NCI-H2171 (cell line): ENCODE measurements at regions not wholly inside any gene's neighbourhood (a gene's known extent, or its start where the extent isn't known, plus 50 kb on each side); places are given as distances from the start of the nearest gene placed in this dataset.

Experiments used
- DNase-seq: peaks from one replicate; lab custom pipeline; 2025; lab: John Stamatoyannopoulos, UW

DNA sequence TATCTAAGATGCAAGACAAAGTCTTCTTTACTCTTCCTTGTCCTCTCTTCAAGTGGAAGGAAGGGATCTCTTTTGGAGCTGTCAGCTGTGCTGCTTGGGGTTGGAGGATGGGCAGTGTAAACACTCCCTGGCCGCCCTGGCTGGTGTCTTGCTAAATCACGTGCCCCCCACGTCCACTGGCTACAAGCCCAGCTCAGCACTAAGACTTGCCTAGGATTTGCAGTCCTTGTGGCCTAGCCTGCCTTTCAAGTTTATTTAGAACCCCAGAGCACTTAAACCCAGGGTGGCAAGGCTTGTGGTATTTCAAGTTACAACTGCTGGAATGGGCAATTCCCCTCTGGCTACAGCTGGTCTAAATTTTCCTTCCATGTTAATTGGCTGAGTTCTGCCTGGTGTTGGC, 272.4 kb upstream of the MYO3A start:
- DNase-seq: no peak

DNA sequence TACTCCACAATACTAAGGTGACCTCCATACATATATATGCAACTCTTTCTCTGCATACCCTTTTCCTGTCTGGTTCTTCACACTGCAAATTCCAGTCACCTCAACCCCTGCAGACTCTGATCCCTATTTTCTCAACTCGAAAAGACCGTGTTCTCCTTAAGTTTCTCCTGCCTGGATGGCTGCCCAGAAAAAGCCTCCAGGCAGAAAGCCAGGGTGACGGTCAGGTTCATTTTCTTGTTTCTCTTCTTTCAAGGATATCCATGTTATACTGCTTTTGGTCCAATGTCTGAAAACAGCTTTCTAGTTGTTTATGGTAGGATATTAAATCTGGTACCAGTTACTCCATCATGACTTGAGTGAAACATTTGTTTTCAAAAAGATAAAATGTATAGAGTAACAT, 267.8 kb upstream of the MYO3A start:
- no peak for DNase-seq

DNA sequence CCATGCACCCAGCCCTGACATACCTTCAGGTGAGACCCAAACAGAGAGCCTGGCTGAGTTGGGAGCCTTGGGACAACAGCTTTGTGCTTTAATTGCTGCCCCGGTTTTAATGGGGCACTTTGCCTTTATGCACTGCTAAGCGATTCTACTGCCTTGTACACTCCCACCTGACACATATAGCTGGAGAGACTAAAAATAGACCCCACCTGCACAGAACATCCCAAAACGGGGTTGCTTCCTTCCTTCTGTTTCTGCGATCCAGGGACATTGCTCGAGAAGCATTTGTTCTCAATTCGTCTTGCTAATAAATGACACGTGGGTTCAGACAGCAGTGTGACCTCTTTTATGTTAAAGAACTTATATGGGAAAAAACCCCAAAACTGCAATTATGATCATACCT, 258.8 kb upstream of the MYO3A start:
- DNase-seq: no peak

DNA sequence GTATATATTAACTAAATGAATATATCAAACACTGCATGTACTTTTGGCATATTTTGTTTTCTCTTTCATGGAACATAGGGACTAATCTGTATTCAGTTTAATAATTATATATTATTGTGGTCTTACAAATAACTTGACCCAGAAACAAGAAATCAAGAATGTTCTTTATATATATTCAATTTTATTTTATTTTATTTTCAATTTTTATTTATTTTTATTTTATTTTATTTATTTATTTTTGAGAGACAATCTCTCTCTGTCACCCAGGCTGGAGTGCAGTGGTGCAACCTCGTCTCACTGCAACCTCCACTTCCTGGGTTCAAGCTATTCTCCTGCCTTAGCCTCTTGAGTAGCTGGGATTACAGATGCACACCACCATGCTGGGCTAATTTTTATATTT, 258.4 kb upstream of the MYO3A start:
- no peak for DNase-seq

DNA sequence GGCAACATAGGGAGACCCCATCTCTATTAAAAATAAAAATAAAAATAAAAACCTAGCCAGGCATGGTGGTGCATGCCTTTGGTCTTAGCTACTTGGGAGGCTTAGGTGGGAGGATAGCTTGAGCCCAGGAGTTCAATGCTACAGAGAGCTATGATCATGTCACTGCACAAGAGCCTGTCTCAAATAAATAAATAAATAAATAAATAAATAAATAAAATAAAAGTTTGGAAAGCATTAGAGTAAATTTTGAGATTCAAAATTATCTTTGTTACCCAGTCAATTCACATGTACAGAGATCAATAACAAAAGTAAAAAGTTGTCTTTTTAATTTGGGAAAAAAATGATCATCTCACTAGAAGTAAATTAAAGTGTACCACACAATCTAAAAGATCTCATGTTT, 255.8 kb upstream of the MYO3A start:
- no peak for DNase-seq

DNA sequence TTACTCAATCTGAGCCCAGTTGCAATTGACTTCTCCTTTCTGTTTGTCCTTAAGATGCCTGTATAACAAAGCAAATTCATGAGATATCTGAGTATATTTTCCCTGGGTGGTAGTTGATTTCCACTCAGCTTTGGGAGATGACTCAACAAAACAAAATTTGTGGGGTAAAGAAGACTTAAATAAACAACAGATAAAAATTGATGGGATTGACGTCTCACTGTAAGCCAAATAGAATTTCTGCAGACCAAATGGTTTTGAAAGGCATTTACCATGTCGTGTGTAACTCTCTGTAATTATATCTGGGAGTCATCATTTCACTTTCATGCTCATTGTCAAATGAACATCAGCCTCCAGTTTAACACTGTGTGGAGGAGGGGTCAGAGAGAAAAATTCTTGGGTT, 255.4 kb upstream of the MYO3A start:
- DNase-seq: no peak

DNA sequence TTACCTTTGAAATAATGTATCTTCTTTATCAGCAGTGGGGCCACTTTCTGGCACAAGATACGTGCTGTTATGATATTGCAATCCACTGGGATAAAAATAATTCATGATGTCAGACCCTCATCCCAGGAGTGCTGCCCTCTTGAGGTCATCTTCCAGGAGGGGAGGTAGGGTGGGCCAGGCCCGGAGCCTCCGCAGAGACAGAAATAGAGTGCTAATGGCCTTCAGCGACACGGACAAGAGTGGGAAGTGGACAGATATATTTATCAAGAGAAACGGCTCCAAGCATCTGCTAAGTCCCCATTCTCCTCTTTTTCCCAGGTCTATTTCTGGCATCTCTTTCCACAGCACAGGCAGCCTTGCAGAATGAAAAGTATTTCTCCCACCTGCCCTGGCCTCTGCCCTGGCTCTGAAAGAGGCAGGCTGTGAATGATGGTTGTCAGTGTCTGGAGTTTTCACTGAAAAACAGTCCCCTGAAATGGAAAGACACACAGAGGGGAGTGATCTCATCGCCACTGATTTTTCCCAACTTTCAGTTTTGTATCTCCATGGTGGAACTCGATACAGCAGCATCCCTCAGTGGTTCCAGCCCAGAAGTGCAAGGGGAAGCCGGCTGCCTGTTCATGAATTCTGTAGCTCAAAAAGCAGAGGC, 251.7 kb upstream of the MYO3A start:
- no peak for DNase-seq

DNA sequence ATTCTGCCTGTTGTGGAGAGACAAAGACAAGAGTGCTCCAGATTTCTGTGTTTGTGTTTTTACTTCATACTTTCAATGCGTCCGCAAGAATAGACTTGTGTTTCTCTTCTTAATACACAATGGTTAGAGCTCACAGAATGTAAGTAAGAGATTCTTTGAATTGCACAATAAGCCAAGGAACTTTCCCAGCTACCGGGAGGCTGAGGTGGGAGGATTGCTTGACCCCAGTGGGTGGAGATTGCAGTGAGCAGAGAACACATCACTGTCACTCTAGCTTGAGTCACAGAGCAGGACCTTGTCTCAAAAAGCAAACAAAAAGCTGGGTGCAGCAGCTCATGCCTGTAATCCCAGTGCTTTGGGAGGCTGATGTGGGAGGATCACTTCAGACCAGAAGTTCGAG, 250.7 kb upstream of the MYO3A start:
- no peak for DNase-seq

DNA sequence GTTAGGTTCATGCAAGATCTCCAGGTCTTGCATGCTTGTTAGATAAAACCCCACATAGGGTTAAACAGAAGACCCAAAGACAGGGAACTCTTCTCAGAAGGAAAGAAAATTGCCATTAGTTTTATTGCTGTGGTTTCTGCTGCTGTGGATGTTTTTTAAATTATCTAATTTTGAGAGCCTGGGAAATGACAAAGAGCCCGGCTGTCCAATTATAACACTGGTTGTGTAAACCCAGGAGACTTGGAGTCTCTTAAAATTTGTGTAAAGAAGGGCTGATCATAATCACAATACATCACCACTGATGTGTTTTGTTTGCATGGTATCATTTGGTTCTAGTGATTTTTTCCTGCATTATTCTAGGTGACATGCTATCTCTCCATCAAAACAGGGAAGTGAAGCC, 246.5 kb upstream of the MYO3A start:
- no peak for DNase-seq

DNA sequence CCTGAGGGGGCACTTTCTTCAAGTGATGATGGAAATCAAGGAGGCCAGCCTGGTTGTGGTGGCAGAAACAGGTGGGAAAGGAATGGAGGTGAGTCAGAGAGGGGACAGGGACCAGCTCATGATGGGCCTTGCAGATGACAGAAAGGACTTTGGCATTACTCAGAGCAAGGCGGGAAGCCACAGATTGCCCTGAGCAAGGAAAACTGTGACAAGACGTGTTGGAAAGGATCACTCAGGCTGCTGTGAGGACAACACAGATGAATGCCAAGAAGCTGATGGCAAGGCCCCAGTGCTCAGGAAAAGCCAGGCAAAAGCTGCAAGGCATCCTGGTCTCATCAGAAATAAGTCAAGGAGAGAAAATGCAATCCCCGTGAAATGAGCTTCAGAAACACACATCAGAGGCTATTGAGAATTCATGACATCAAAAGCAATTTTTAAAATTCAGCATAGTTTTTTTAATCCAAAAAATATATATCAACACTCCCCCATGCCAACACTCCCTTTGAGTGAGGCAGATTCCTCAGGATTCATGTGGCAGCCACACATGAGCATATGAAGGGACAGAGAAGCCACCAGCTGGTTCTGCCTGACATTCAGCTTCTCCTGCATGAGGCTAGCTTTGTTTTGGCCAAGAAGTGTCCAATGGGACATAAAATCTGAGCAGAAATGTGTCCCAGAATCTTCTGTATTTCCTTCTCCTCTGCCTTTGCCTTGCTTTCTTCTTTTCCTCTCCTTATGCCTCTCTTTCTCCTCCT, 244.5 kb upstream of the MYO3A start:
- DNase-seq: no peak

DNA sequence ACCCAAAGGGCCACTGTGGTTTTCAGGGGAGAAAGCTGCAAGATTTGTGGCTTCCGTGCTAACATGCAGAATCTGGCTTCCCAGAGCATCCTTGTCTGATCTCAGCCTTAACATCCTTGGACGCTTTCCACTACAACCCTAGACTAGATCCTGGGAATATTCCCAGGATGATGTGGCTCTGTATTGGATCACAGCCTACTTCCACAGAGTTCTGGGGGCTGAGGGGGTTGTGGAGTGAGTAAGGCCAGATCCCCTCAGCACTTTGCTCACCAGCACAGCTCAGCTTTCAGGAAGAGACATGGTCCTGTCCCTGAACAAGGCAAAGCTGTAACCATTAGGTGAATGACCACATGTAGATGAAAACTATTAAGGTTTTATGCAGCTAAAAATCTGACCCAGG, 241.3 kb upstream of the MYO3A start:
- DNase-seq: no peak

DNA sequence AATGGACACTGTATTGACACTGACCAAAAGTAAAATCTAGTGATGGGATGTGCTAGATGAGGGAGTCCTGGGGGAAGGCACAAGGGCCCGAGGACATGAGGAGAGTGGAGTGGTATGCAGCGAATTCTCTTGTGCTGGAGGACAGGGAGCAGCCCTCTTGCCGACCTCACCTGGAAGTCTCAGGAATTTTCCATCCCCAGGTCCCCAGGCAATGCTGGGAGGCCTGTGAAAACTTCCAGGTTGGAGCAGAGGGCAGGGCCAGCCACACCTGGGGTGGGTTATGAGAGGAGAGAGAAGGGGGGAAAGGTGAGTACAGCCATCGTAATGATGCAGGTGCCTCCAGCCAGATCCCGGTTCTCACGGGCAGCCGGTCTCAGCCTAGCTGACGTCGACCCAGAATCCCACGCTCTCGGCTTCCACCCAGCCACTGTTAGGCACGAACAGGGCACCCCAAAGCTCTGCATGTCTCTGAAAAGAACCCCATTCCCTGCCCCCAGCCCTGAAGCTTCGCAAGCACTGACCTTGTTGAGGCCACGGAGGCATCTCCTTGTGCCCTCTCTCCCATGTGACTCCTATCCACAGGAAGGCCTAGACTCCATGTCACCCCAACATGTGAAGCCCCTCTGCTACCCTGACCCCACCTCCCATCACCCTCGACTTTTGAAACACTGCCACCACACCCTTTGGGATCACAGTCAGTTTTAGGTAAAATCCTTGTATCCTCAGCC, 239.7 kb upstream of the MYO3A start:
- DNase-seq: no peak

DNA sequence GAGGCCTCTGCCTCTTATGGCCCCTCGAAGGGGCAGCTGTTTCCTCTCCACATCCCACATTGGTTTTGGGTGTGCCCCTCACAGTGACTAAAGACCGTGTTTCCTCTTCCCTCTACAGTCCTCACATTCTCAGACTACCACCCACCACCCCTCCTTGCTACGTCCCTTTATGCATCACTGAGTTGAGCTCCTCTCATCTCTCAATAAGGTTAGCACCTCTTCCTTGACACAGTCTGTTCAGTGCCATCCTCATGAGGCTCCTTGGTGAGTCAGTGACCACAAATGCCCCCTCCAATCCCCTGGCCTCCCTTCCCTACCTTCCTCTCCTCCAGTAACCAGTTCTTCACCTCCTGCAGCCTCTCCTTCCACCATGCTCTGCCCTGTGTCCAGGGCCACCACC, 239.1 kb upstream of the MYO3A start:
- no peak for DNase-seq

DNA sequence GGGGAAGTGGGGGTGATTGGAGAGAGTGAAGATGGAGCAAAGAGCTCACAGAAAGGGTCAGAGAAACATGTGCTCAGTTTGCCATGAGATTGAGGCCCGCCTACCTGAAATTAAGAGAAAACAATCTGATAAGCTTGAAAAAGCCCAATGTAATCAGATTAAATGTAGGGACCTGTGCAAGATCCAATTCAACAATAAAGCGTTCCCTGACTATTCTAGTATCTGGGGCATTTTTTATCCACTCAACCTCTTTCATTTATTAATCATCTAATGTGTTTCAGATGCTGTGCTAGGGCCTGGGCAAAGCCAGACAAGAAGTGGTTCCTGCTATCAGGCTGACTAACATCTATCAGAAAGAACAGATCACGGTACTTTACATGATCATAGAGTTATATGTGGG, 238.4 kb upstream of the MYO3A start:
- no peak for DNase-seq

DNA sequence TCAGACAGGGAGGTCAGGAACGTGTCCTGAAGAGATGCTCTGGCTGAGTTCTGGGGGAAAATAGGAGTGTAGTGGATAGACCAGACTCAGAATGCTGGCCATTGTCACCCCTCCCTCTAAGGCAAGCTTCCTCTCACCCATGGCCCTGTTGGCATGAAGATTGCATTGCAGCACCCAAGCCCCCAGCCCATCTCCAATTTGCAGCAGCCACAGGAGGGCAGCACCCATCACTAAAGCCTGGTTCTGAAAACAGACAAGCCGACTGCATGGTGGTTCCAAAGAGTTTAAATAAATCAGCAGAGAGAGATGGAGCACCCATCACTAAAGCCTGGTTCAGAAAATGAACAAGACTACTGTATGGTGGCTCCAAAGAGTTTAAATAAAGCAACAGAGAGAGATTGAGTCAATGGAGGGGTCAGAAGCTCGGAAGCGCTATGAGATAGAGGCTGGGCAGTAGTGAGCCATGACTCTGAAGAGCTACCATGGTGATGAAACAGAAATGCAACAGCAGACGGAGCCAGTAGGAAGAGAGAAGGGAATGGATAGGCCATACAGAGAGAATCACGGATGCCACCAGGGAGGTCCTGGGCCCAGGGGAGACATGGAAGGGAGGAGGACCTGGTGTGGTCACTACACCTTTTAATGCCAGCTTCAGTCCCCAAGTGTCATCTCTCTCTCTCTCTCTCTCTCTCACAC, 237.9 kb upstream of the MYO3A start:
- no peak for DNase-seq

DNA sequence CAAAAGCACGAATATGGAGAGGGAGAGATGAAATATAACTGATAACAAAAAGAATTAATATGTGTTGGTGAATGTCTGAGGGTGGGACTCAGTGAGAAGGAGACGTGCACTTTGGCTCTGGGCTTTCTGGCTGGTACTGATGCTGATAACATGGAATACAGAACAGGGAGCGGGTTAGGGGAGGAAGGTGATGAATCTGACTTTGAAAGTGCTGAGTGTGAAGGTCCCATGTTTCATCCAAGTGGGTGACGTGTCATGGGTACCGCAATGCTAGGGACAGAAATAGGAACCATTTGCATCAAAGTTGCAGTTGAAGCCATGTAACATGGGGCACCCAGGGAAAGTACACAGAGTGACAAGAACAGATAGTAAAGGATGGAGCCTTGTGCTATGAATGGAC, 236.6 kb upstream of the MYO3A start:
- DNase-seq: no peak

DNA sequence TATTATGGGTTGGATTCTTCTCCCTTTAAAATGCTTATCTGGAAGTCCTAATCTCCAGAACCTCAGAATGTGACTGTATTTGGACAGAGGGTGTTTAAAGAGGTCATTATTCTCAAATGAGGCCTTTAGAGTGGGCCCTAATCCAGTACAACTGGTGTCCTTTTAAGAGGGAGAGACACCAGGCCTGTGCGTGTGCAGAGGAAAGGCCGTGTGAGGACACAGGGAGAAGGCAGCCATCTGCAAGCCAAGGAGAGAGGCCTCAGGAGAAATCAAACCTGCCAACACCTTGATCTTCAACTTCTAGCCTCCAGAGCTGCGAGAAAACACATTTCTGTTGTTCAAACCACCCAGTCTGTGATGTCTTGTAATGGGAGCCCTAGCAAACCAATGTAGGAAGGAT, 235.4 kb upstream of the MYO3A start:
- no peak for DNase-seq

DNA sequence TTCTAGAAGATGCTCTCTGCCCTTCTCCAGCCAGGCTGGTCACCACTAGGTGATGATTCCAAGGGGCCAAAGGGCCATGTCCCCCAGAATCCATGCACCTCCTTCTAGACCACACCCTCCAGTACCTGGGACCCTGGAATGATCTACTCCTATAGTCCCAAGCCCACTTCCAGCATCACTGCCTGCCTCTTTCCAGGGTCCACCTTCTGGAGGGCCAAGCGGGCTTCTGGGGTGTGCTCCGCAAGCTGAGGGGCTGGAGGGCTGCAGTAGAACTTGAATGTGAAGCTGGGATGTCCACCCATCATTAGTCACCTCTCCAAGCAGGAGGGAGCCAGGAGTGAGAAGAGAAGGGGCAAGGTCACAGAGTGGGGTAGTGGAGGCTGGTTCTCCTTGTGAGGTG, 234.4 kb upstream of the MYO3A start:
- DNase-seq: no peak

DNA sequence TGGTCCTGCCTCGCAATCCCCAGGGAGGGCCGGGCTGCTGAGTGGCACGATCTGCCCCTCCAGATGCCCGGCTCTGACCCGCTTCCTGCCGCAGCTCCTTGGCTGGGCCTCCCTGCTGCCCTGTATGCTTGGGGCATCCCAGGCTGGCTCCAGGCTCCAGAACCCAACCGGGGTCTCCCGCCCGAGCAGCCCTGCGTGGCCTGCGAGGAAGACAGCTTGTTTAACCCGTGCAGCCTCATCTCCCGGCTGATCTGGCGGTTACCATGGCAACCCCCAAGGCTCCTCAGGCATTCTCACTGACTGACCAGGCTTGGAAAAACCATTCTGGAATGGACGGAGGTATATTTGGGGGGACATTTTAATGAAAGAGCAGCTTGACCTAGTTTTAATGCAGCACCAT, 232.4 kb upstream of the MYO3A start:
- DNase-seq: no peak

DNA sequence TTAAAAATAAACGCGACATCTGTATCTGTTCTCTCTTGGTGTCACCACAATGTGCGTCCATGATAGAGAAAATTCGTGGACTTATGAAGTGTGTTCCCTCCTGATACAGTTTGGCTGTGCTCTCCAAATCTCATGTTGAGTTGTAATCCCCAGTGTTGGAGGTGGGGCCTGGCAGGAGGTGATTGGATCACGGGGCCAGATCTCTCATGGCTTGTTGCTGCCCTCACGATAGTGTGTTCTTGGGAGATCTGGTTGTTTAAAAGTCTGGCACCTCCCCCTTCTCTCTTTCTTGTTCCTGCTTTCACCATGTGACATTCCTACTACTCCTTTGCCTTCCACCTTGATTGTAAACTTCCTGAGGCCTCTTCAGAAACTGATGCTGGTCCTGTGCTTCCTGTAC, 229.4 kb upstream of the MYO3A start:
- no peak for DNase-seq

DNA sequence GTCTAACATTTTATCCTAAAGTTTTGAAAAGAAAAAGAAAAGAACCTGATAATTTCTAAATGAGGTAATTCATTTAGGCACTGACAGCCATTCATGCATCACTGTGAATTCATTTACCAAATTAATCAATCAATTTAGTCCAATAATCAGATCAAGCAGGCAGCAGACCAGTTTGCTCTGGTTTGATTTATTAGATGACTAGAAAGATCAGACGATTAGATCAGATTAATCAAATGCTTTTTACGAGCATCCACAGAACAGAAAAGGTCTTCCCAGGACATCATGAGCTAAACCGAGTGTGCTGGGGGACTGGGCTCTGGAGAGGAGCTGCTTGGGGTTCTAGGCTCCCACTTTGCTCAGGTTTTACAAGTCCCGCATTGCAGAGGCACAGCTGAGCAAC, 226.5 kb upstream of the MYO3A start:
- DNase-seq: no peak

DNA sequence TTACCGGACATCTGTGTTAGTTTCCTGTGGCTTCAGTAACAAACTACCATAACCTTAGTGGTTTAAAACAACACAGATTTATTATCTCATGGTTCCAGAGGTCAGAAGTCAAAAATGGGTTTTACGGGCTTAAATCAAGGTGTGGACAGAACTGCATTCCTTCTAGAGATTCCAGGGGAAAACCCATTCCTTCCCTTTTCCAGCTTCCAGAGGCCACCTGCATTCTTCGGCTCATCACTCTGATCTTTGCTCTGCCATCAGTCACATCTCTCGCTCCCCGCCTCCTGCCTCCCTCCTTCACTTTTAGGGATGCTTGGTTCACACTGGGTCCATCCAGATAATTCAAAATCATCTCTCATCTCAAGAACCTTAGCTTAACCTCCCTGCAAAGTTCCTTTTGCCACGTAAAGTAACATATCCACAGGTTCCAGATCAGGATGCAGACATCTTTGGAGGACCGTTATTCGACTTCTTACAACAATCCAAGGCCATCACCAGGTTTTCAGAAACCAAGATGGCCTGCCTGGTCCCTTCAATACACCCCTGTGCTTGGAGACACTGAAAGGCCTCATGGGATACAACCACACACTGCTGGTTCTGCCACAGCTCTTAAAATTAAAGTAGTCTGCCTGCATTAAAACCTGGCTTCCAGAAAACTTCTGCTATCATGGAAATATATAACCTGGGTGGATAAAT, 225.9 kb upstream of the MYO3A start:
- DNase-seq: no peak
